Superior temporal gyrus (tissue), 1 donor: ENCODE measurements at regions not wholly inside any gene's neighbourhood (a gene's known extent, or its start where the extent isn't known, plus 50 kb on each side); places are given as distances from the start of the nearest gene placed in this dataset.
A peak's percentile ranks its signal among the peaks of the same experiment; 100 is the strongest.

Experiments
- DNase-seq: peaks from one replicate; pipeline ENCODE4 v3.0.0-alpha.2; 2016; ENCODE audit errors: extremely low spot score

GRCh38 chr1:59081795-59082194 lies 215.1 kb upstream of the FGGY start:
- no peak for DNase-seq

GRCh38 chr1:59083946-59084865 lies 212.7 kb upstream of the FGGY start:
- DNase-seq: no peak

- DNase-seq: no peak
Measured at GRCh38 chr1:59085101-59085500, 211.8 kb upstream of the FGGY start.

- DNase-seq: no peak
Measured at GRCh38 chr1:59089036-59089798, 207.7 kb upstream of the FGGY start.

GRCh38 chr1:59089922-59090457 lies 206.9 kb upstream of the FGGY start:
- DNase-seq: no peak

- DNase-seq: no peak
Measured at GRCh38 chr1:59092126-59092525, 204.8 kb upstream of the FGGY start.

GRCh38 chr1:59094001-59094400 lies 202.9 kb upstream of the FGGY start:
- no peak for DNase-seq

GRCh38 chr1:59096501-59096900 lies 200.4 kb upstream of the FGGY start:
- DNase-seq: no peak

- DNase-seq: no peak
Measured at GRCh38 chr1:59098655-59099054, 198.2 kb upstream of the FGGY start.

GRCh38 chr1:59100708-59101374 lies 196.1 kb upstream of the FGGY start:
- no peak for DNase-seq

GRCh38 chr1:59101518-59101917 lies 195.4 kb upstream of the FGGY start:
- DNase-seq: no peak

GRCh38 chr1:59103457-59103856 lies 193.4 kb upstream of the FGGY start:
- no peak for DNase-seq

- no peak for DNase-seq
Measured at GRCh38 chr1:59104191-59104760, 192.6 kb upstream of the FGGY start.

GRCh38 chr1:59105548-59106507 lies 191.1 kb upstream of the FGGY start:
- DNase-seq: no peak

GRCh38 chr1:59107516-59107915 lies 189.4 kb upstream of the FGGY start:
- peak; percentile 39 for DNase-seq

- no peak for DNase-seq
Measured at GRCh38 chr1:59107916-59108315, 189.0 kb upstream of the FGGY start.

- no peak for DNase-seq
Measured at GRCh38 chr1:59108481-59109317, 188.2 kb upstream of the FGGY start.

- no peak for DNase-seq
Measured at GRCh38 chr1:59110271-59110670, 186.6 kb upstream of the FGGY start.

GRCh38 chr1:59113876-59114457 lies 182.9 kb upstream of the FGGY start:
- no peak for DNase-seq
